Uterus (tissue), 2 donors: ENCODE measurements at regions not wholly inside any gene's neighbourhood (a gene's known extent, or its start where the extent isn't known, plus 50 kb on each side); places are given as distances from the start of the nearest gene placed in this dataset.

Experiments used
- CTCF ChIP-seq, 4 experiments: fragments of 200-600 bp in 2 of 4; fragments of 450-650 bp in 2 of 4; sonication (generic) in 2 of 4; IDR thresholded peaks; one replicate each; pipeline ENCODE4 v1.5.1; 2016 to 2019; ENCODE audit warnings: antibody characterized with exemption in 4 of 4, mild to moderate bottlenecking in 2 of 4, moderate library complexity in 1 of 4
- POLR2A ChIP-seq, 2 donors: fragments of 450-650 bp; IDR thresholded peaks; one replicate each; pipeline ENCODE4 v1.6.1; 2016; ENCODE audit warnings: antibody characterized with exemption in 2 of 2, mild to moderate bottlenecking in 1 of 2, moderate library complexity in 1 of 2

GRCh38 chr12:61232040-61232439 lies 1028.2 kb upstream of the USP15 start:
- no peak for TF ChIP-seq CTCF (IDR thresholded peaks at IDR 0.05)
- TF ChIP-seq POLR2A (IDR thresholded peaks at IDR 0.05), result no peak
